Gastroesophageal sphincter (tissue), 3 donors: ENCODE measurements at regions not wholly inside any gene's neighbourhood (a gene's known extent, or its start where the extent isn't known, plus 50 kb on each side); places are given as distances from the start of the nearest gene placed in this dataset.

ENCODE experiments used
- EP300 ChIP-seq: sonication (generic); formaldehyde crosslinking; IDR thresholded peaks from one replicate; pipeline ENCODE4 v1.6.1; 2017; ENCODE audit warnings: antibody characterized with exemption, mild to moderate bottlenecking
- POLR2A ChIP-seq, 2 donors: fragments of 450-650 bp; IDR thresholded peaks; one replicate each; pipeline ENCODE4 v1.6.1; 2017; ENCODE audit warnings: antibody characterized with exemption in 2 of 2, mild to moderate bottlenecking in 2 of 2, moderate library complexity in 1 of 2
- POLR2AphosphoS5 ChIP-seq: sonication (generic); formaldehyde crosslinking; IDR thresholded peaks from one replicate; pipeline ENCODE4 v1.6.1; 2017; ENCODE audit warnings: antibody characterized with exemption
- TF ChIP-seq, protein P1 (sequence below), 4 experiments: fragments of 200-600 bp in 2 of 4; fragments of 450-650 bp in 2 of 4; sonication (generic) in 1 of 4; IDR thresholded peaks; one replicate each; pipeline ENCODE4 v1.5.1; 2017 to 2019; ENCODE audit warnings: antibody characterized with exemption in 4 of 4, mild to moderate bottlenecking in 2 of 4, moderate library complexity in 2 of 4

DNA sequence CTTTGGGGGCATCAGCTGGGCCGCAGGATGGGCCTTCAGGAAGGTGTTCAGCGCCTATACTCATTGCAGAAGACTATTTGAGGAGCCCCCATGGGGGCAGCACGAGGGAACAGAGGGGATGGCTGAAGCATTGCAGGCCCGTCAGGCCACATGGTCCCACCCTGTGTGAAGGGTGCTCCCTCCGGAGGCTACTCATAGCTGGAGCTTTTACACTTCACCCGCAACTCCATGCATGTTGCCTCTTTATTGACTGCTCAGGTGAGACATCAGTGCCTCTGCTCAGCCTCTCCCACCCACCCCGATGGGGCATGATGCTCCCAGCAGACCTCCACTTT lies 1500.9 kb downstream of the TBC1D22A start:
- TF ChIP-seq POLR2A (IDR thresholded peaks at IDR 0.05) (no peak), EP300 (no peak), POLR2AphosphoS5 (no peak)
- TF ChIP-seq, protein P1, sequence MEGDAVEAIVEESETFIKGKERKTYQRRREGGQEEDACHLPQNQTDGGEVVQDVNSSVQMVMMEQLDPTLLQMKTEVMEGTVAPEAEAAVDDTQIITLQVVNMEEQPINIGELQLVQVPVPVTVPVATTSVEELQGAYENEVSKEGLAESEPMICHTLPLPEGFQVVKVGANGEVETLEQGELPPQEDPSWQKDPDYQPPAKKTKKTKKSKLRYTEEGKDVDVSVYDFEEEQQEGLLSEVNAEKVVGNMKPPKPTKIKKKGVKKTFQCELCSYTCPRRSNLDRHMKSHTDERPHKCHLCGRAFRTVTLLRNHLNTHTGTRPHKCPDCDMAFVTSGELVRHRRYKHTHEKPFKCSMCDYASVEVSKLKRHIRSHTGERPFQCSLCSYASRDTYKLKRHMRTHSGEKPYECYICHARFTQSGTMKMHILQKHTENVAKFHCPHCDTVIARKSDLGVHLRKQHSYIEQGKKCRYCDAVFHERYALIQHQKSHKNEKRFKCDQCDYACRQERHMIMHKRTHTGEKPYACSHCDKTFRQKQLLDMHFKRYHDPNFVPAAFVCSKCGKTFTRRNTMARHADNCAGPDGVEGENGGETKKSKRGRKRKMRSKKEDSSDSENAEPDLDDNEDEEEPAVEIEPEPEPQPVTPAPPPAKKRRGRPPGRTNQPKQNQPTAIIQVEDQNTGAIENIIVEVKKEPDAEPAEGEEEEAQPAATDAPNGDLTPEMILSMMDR (IDR thresholded peaks at IDR 0.05) = no peak
